ENCODE measurements at regions not wholly inside any gene's neighbourhood (a gene's known extent, or its start where the extent isn't known, plus 50 kb on each side); places are given as distances from the start of the nearest gene placed in this dataset.

GRCh38 chr2:23069923-23070322, 315.1 kb upstream of the KLHL29 start:
- TF ChIP-seq CTCF (IDR thresholded peaks at IDR 0.05) (no peak), POLR2A (IDR thresholded peaks at IDR 0.05) (no peak)

All from heart left ventricle (tissue), 13 donors.